ENCODE measurements at regions not wholly inside any gene's neighbourhood (a gene's known extent, or its start where the extent isn't known, plus 50 kb on each side); places are given as distances from the start of the nearest gene placed in this dataset.

DNA sequence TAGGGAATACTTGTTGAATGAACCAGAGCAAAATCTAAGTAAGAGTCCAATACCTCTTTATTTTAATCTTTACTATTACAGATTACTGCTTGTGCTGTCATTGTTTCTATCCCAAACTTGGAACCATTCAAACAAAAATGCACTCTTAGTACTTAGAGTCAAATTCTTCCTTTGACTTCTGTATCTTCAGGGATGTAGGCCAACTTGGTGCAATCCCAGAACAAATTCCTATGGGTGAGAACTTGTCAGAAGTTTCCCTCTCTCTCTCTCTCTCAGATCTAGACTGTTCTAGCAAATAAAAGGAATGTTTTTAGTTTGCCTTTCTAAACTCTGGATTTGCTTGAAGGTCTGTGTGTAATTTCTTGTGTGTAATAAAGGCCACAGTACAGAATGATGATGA lies 329.0 kb upstream of the TMTC4 start:
- TF ChIP-seq, protein P1, sequence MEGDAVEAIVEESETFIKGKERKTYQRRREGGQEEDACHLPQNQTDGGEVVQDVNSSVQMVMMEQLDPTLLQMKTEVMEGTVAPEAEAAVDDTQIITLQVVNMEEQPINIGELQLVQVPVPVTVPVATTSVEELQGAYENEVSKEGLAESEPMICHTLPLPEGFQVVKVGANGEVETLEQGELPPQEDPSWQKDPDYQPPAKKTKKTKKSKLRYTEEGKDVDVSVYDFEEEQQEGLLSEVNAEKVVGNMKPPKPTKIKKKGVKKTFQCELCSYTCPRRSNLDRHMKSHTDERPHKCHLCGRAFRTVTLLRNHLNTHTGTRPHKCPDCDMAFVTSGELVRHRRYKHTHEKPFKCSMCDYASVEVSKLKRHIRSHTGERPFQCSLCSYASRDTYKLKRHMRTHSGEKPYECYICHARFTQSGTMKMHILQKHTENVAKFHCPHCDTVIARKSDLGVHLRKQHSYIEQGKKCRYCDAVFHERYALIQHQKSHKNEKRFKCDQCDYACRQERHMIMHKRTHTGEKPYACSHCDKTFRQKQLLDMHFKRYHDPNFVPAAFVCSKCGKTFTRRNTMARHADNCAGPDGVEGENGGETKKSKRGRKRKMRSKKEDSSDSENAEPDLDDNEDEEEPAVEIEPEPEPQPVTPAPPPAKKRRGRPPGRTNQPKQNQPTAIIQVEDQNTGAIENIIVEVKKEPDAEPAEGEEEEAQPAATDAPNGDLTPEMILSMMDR (conservative IDR thresholded peaks at IDR 0.05; ENCODE audit: low read depth in 2 of 2) = no peak
- TF ChIP-seq EZH2 (IDR thresholded peaks at IDR 0.05; ENCODE audit: low read depth, unreplicated experiment) (no peak), ZNF331 (CRISPR knock-in tag; IDR thresholded peaks at IDR 0.05; ENCODE audit: low read depth) (no peak), POLR2AphosphoS5 (IDR thresholded peaks at IDR 0.05; ENCODE audit: low read depth) (no peak), JUNB (IDR thresholded peaks at IDR 0.05; ENCODE audit: unreplicated experiment) (no peak), EZH2phosphoT487 (IDR thresholded peaks at IDR 0.05; ENCODE audit: unreplicated experiment) (no peak), NANOG (IDR thresholded peaks at IDR 0.05; ENCODE audit: borderline replicate concordance) (no peak), CREB1 (CRISPR knock-in tag; IDR thresholded peaks at IDR 0.05; ENCODE audit: low read depth) (no peak), STAT1 (IDR thresholded peaks at IDR 0.05; ENCODE audit: unreplicated experiment) (no peak), ZNF114 (CRISPR knock-in tag; IDR thresholded peaks at IDR 0.05) (no peak)
- TF ChIP-seq, protein P2, sequence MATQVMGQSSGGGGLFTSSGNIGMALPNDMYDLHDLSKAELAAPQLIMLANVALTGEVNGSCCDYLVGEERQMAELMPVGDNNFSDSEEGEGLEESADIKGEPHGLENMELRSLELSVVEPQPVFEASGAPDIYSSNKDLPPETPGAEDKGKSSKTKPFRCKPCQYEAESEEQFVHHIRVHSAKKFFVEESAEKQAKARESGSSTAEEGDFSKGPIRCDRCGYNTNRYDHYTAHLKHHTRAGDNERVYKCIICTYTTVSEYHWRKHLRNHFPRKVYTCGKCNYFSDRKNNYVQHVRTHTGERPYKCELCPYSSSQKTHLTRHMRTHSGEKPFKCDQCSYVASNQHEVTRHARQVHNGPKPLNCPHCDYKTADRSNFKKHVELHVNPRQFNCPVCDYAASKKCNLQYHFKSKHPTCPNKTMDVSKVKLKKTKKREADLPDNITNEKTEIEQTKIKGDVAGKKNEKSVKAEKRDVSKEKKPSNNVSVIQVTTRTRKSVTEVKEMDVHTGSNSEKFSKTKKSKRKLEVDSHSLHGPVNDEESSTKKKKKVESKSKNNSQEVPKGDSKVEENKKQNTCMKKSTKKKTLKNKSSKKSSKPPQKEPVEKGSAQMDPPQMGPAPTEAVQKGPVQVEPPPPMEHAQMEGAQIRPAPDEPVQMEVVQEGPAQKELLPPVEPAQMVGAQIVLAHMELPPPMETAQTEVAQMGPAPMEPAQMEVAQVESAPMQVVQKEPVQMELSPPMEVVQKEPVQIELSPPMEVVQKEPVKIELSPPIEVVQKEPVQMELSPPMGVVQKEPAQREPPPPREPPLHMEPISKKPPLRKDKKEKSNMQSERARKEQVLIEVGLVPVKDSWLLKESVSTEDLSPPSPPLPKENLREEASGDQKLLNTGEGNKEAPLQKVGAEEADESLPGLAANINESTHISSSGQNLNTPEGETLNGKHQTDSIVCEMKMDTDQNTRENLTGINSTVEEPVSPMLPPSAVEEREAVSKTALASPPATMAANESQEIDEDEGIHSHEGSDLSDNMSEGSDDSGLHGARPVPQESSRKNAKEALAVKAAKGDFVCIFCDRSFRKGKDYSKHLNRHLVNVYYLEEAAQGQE (IDR thresholded peaks at IDR 0.05; ENCODE audit: unreplicated experiment) = no peak
- TF ChIP-seq, protein P3, sequence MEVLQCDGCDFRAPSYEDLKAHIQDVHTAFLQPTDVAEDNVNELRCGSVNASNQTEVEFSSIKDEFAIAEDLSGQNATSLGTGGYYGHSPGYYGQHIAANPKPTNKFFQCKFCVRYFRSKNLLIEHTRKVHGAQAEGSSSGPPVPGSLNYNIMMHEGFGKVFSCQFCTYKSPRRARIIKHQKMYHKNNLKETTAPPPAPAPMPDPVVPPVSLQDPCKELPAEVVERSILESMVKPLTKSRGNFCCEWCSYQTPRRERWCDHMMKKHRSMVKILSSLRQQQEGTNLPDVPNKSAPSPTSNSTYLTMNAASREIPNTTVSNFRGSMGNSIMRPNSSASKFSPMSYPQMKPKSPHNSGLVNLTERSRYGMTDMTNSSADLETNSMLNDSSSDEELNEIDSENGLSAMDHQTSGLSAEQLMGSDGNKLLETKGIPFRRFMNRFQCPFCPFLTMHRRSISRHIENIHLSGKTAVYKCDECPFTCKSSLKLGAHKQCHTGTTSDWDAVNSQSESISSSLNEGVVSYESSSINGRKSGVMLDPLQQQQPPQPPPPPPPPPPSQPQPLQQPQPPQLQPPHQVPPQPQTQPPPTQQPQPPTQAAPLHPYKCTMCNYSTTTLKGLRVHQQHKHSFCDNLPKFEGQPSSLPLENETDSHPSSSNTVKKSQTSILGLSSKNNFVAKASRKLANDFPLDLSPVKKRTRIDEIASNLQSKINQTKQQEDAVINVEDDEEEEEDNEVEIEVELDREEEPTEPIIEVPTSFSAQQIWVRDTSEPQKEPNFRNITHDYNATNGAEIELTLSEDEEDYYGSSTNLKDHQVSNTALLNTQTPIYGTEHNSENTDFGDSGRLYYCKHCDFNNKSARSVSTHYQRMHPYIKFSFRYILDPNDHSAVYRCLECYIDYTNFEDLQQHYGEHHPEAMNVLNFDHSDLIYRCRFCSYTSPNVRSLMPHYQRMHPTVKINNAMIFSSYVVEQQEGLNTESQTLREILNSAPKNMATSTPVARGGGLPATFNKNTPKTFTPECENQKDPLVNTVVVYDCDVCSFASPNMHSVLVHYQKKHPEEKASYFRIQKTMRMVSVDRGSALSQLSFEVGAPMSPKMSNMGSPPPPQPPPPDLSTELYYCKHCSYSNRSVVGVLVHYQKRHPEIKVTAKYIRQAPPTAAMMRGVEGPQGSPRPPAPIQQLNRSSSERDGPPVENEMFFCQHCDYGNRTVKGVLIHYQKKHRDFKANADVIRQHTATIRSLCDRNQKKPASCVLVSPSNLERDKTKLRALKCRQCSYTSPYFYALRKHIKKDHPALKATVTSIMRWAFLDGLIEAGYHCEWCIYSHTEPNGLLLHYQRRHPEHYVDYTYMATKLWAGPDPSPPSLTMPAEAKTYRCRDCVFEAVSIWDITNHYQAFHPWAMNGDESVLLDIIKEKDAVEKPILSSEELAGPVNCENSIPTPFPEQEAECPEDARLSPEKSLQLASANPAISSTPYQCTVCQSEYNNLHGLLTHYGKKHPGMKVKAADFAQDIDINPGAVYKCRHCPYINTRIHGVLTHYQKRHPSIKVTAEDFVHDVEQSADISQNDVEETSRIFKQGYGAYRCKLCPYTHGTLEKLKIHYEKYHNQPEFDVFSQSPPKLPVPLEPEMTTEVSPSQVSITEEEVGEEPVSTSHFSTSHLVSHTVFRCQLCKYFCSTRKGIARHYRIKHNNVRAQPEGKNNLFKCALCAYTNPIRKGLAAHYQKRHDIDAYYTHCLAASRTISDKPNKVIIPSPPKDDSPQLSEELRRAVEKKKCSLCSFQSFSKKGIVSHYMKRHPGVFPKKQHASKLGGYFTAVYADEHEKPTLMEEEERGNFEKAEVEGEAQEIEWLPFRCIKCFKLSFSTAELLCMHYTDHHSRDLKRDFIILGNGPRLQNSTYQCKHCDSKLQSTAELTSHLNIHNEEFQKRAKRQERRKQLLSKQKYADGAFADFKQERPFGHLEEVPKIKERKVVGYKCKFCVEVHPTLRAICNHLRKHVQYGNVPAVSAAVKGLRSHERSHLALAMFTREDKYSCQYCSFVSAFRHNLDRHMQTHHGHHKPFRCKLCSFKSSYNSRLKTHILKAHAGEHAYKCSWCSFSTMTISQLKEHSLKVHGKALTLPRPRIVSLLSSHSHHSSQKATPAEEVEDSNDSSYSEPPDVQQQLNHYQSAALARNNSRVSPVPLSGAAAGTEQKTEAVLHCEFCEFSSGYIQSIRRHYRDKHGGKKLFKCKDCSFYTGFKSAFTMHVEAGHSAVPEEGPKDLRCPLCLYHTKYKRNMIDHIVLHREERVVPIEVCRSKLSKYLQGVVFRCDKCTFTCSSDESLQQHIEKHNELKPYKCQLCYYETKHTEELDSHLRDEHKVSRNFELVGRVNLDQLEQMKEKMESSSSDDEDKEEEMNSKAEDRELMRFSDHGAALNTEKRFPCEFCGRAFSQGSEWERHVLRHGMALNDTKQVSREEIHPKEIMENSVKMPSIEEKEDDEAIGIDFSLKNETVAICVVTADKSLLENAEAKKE (CRISPR knock-in tag; IDR thresholded peaks at IDR 0.05) = no peak
- TF ChIP-seq, protein P4, sequence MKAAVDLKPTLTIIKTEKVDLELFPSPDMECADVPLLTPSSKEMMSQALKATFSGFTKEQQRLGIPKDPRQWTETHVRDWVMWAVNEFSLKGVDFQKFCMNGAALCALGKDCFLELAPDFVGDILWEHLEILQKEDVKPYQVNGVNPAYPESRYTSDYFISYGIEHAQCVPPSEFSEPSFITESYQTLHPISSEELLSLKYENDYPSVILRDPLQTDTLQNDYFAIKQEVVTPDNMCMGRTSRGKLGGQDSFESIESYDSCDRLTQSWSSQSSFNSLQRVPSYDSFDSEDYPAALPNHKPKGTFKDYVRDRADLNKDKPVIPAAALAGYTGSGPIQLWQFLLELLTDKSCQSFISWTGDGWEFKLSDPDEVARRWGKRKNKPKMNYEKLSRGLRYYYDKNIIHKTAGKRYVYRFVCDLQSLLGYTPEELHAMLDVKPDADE (IDR thresholded peaks at IDR 0.05) = no peak

Measured in GM23338 (cell line).